PC-3 (cell line): ENCODE measurements at regions not wholly inside any gene's neighbourhood (a gene's known extent, or its start where the extent isn't known, plus 50 kb on each side); places are given as distances from the start of the nearest gene placed in this dataset.

Experiments
- ATAC-seq: fragments of 200-7000 bp; cut with Tn5 transposase; 2 replicates; pipeline ENCODE4 v1.9.1; 2020; ENCODE audit warnings: mild to moderate bottlenecking, moderate library complexity
- BruUV-seq: library from RNA; stranded (reverse); fragments of 400-500 nt; replicated peaks from 2 replicates; lab custom pipeline; 2021; lab: Mats Ljungman, UMichigan
- CTCF ChIA-PET: fragments of 300-600 bp; sonication (Branson Sonifier 250); formaldehyde crosslinking; loops from one replicate; lab custom pipeline; 2022; ENCODE audit warnings: antibody characterized with exemption; lab: Charles Lee
- POLR2A ChIA-PET: fragments of 300-600 bp; sonication (Branson Sonifier 250); formaldehyde crosslinking; loops from one replicate; lab custom pipeline; 2022; ENCODE audit warnings: antibody characterized with exemption; ENCODE audit not compliant: unreplicated experiment; lab: Charles Lee
- DNase-seq: peaks from one replicate; pipeline ENCODE4 v3.0.0-alpha.2; 2015
- H2AFZ ChIP-seq: fragments of 300-600 bp; sonication (generic); 2 replicates; pipeline ENCODE4 v1.6.0; 2016; ENCODE audit warnings: antibody characterized with exemption, low read length
- H3F3A ChIP-seq: fragments of 300-600 bp; sonication (generic); one replicate; pipeline ENCODE4 v1.6.0; 2017; ENCODE audit warnings: antibody characterized with exemption, low read length, control low read depth, mild to moderate bottlenecking; ENCODE audit not compliant: unreplicated experiment
- H3K27ac ChIP-seq: fragments of 300-600 bp; sonication (generic); 2 replicates; pipeline ENCODE4 v1.5.1; 2016; ENCODE audit warnings: mild to moderate bottlenecking, low read length
- H3K27me3 ChIP-seq: fragments of 300-600 bp; sonication (generic); 2 replicates; pipeline ENCODE4 v1.6.1; 2016; ENCODE audit warnings: low read length, mixed read lengths
- H3K36me3 ChIP-seq: fragments of 300-600 bp; sonication (generic); 2 replicates; pipeline ENCODE4 v1.6.1; 2016; ENCODE audit warnings: low read depth, mixed run types, low read length, mixed read lengths
- H3K4me1 ChIP-seq: fragments of 300-600 bp; sonication (generic); 2 replicates; pipeline ENCODE4 v1.5.1; 2016; ENCODE audit warnings: low read length; ENCODE audit not compliant: insufficient read depth
- H3K4me2 ChIP-seq: fragments of 300-600 bp; sonication (generic); 2 replicates; pipeline ENCODE4 v1.6.0; 2016; ENCODE audit warnings: low read length
- H3K4me3 ChIP-seq: fragments of 300-600 bp; sonication (generic); 2 replicates; pipeline ENCODE4 v1.5.1; 2016; ENCODE audit warnings: mild to moderate bottlenecking, low read length, mixed read lengths
- H3K79me2 ChIP-seq: fragments of 300-600 bp; sonication (generic); 2 replicates; pipeline ENCODE4 v1.6.1; 2017; ENCODE audit warnings: low read length, mixed read lengths
- H3K9ac ChIP-seq: fragments of 300-600 bp; sonication (generic); 2 replicates; pipeline ENCODE4 v1.6.0; 2016; ENCODE audit warnings: mild to moderate bottlenecking, low read length
- H3K9me2 ChIP-seq: fragments of 300-600 bp; sonication (generic); replicated peaks from 2 replicates; pipeline ENCODE4 v1.6.1; 2016; ENCODE audit warnings: mixed run types, low read length, mixed read lengths
- H3K9me3 ChIP-seq: fragments of 300-600 bp; sonication (generic); 2 replicates; pipeline ENCODE4 v1.6.1; 2016; ENCODE audit warnings: low read length, mixed read lengths
- H4K20me1 ChIP-seq: fragments of 300-600 bp; sonication (generic); 2 replicates; pipeline ENCODE4 v1.6.1; 2016; ENCODE audit warnings: low read length, mixed read lengths
- CTCF ChIP-seq: fragments of 300-600 bp; sonication (generic); conservative IDR thresholded peaks from 2 replicates; pipeline ENCODE4 v1.5.1; 2017; ENCODE audit warnings: antibody characterized with exemption, low read depth, mild to moderate bottlenecking, low read length
- EZH2 ChIP-seq: fragments of 300-600 bp; sonication (generic); IDR thresholded peaks from one replicate; pipeline ENCODE4 v1.6.1; 2017; ENCODE audit warnings: antibody characterized with exemption, mild to moderate bottlenecking, low read length; ENCODE audit not compliant: unreplicated experiment
- EZH2phosphoT487 ChIP-seq: fragments of 300-600 bp; sonication (generic); IDR thresholded peaks from 2 replicates; pipeline ENCODE4 v1.6.1; 2018; ENCODE audit warnings: mild to moderate bottlenecking, antibody characterized with exemption, low read length, borderline replicate concordance
- intact Hi-C: fragments of 100-400 bp; cut with micrococcal nuclease; formaldehyde crosslinking; loops from 2 replicates; pipeline ENCODE4 v1.9.0; 2023

GRCh38 chr20:10824750-10825500, 151.1 kb upstream of the JAG1 start:
- ChIA-PET CTCF (no interaction called here), POLR2A (no interaction called here)
- no peak overlapping the region for H3K4me3 ChIP-seq
- H3K79me2 ChIP-seq: no peaks in the 10 kb centered on the region
- TF ChIP-seq CTCF: no peak
- no peak for TF ChIP-seq EZH2phosphoT487
- TF ChIP-seq EZH2: no peak
- H3K9me3 ChIP-seq: no peaks in the 10 kb centered on the region
- BruUV-seq: no TSS peak
- no peaks in the 10 kb centered on the region for H3K9me2 ChIP-seq
- no peaks in the 10 kb centered on the region for H3K4me1 ChIP-seq
- H3K36me3 ChIP-seq: no peaks in the 10 kb centered on the region
- H2AFZ ChIP-seq: no peak overlapping the region
- no peak overlapping the region for H3K27ac ChIP-seq
- no peaks in the 10 kb centered on the region for H4K20me1 ChIP-seq
- ATAC-seq: no peak
- no peaks in the 10 kb centered on the region for H3F3A ChIP-seq
- H3K27me3 ChIP-seq: no peaks in the 10 kb centered on the region
- H3K4me2 ChIP-seq: no peak overlapping the region
- H3K9ac ChIP-seq: no peak overlapping the region
- no peak for DNase-seq
- intact Hi-C loops: no loop called here

GRCh38 chr20:10826111-10826510, 152.3 kb upstream of the JAG1 start:
- ATAC-seq (no peak), DNase-seq (no peak)
- Histone ChIP-seq H3K4me2 (no peak overlapping the region), H3K9ac (no peak overlapping the region), H3K9me3 (no peaks in the 10 kb centered on the region), H3K36me3 (no peaks in the 10 kb centered on the region), H3K27me3 (no peaks in the 10 kb centered on the region), H3K79me2 (no peaks in the 10 kb centered on the region), H3K9me2 (no peaks in the 10 kb centered on the region), H3K27ac (no peak overlapping the region), H3K4me1 (no peaks in the 10 kb centered on the region), H3K4me3 (no peak overlapping the region), H2AFZ (no peak overlapping the region), H3F3A (no peaks in the 10 kb centered on the region), H4K20me1 (no peaks in the 10 kb centered on the region)
- CTCF ChIA-PET: no interaction called here
- TF ChIP-seq CTCF (no peak), EZH2phosphoT487 (no peak), EZH2 (no peak)
- POLR2A ChIA-PET: no interaction called here
- intact Hi-C loops: no loop called here
- no TSS peak for BruUV-seq

- Histone ChIP-seq H3F3A (no peaks in the 10 kb centered on the region), H3K79me2 (no peaks in the 10 kb centered on the region), H3K27me3 (no peaks in the 10 kb centered on the region), H3K4me3 (no peak overlapping the region), H2AFZ (no peak overlapping the region), H3K9me2 (no peaks in the 10 kb centered on the region), H3K27ac (no peak overlapping the region), H3K36me3 (no peaks in the 10 kb centered on the region), H3K4me1 (no peaks in the 10 kb centered on the region), H3K9me3 (no peaks in the 10 kb centered on the region), H3K4me2 (no peak overlapping the region), H4K20me1 (no peaks in the 10 kb centered on the region), H3K9ac (no peak overlapping the region)
- TF ChIP-seq CTCF (no peak), EZH2 (no peak), EZH2phosphoT487 (no peak)
- ChIA-PET CTCF (no interaction called here), POLR2A (no interaction called here)
- no peak for ATAC-seq
- no peak for DNase-seq
- intact Hi-C loops: no loop called here
- BruUV-seq: no TSS peak
Observed at GRCh38 chr20:10828180-10828579, 154.4 kb upstream of the JAG1 start.
